ENCODE measurements at regions not wholly inside any gene's neighbourhood (a gene's known extent, or its start where the extent isn't known, plus 50 kb on each side); places are given as distances from the start of the nearest gene placed in this dataset.

DNA sequence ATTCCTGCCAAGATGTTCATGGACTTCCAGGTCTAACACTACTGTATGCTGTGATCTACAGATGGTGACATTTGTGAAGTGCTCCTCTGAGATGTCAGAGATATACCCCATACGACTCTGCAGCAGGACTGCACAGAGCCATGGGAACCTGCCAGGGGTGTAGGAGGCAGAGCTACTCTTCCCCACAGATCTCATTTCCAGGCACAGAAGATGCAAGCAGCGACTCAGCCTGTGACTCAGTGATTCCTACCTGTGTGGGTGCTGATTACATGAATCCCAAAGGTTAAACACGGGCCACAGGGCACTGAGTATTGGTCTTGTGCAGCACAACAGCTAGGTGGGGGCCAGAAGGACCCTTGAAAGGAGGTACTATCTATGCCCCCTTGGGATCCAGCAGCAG lies 137.0 kb upstream of the SOX9 start:
- TF ChIP-seq, protein P1, sequence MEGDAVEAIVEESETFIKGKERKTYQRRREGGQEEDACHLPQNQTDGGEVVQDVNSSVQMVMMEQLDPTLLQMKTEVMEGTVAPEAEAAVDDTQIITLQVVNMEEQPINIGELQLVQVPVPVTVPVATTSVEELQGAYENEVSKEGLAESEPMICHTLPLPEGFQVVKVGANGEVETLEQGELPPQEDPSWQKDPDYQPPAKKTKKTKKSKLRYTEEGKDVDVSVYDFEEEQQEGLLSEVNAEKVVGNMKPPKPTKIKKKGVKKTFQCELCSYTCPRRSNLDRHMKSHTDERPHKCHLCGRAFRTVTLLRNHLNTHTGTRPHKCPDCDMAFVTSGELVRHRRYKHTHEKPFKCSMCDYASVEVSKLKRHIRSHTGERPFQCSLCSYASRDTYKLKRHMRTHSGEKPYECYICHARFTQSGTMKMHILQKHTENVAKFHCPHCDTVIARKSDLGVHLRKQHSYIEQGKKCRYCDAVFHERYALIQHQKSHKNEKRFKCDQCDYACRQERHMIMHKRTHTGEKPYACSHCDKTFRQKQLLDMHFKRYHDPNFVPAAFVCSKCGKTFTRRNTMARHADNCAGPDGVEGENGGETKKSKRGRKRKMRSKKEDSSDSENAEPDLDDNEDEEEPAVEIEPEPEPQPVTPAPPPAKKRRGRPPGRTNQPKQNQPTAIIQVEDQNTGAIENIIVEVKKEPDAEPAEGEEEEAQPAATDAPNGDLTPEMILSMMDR (IDR thresholded peaks at IDR 0.05), result no peak
- no peak for TF ChIP-seq POLR2A (IDR thresholded peaks at IDR 0.05)

Data from Peyer's patch (tissue), 4 donors.